Endothelial cell of umbilical vein (primary cell): ENCODE measurements at regions not wholly inside any gene's neighbourhood (a gene's known extent, or its start where the extent isn't known, plus 50 kb on each side); places are given as distances from the start of the nearest gene placed in this dataset.

ENCODE experiments used
- BruUV-seq: library from RNA; stranded (reverse); fragments of 400-500 nt; replicated peaks from 2 replicates; lab custom pipeline; 2021; lab: Mats Ljungman, UMichigan
- CTCF ChIA-PET: fragments of 300-600, 350-600 bp; sonication (Branson Sonifier 250); formaldehyde crosslinking; loops from one replicate; lab custom pipeline; 2021; ENCODE audit warnings: antibody characterized with exemption, inconsistent platforms; lab: Charles Lee
- POLR2A ChIA-PET: fragments of 300-600, 350-600 bp; sonication (Branson Sonifier 250); formaldehyde crosslinking; loops from one replicate; lab custom pipeline; 2021; ENCODE audit warnings: antibody characterized with exemption, inconsistent platforms; lab: Charles Lee
- DNase-seq: peaks from one replicate; pipeline ENCODE4 v3.0.0-alpha.2; 2011; ENCODE audit warnings: low read depth, low spot score
- FAIRE-seq: peaks from 2 replicates; lab custom pipeline; 2011; peaks lifted over from hg19 to GRCh38; lab: Jason Lieb, UNC
- H2AFZ ChIP-seq: 2 replicates; pipeline ENCODE4 v1.6.0; 2012; ENCODE audit warnings: low read depth, low read length, control low read depth, inconsistent platforms
- H3K27ac ChIP-seq: 2 replicates; pipeline ENCODE4 v1.5.1; 2011; ENCODE audit warnings: low read depth, mild to moderate bottlenecking, control low read depth, low read length, moderate library complexity; ENCODE audit not compliant: insufficient read depth
- H3K27me3 ChIP-seq, 2 experiments: 2 replicates each; pipeline versions ENCODE4 v1.6.0 to v1.6.1; 2011; ENCODE audit warnings: low read length in 2 of 2, mixed read lengths in 1 of 2; ENCODE audit not compliant: control insufficient read depth in 2 of 2, insufficient read depth in 2 of 2
- H3K36me3 ChIP-seq, 2 experiments: 2 replicates in 1 of 2; 3 replicates in 1 of 2; pipeline ENCODE4 v1.5.1; 2011; ENCODE audit warnings: low read length in 2 of 2, mild to moderate bottlenecking in 1 of 2, moderate library complexity in 1 of 2; ENCODE audit not compliant: control insufficient read depth in 2 of 2, insufficient read depth in 2 of 2; ENCODE audit errors: extremely low read depth in 1 of 2
- H3K4me1 ChIP-seq: 3 replicates; pipeline ENCODE4 v1.5.1; 2011; ENCODE audit warnings: mild to moderate bottlenecking, low read length; ENCODE audit not compliant: control insufficient read depth, insufficient read depth; ENCODE audit errors: extremely low read depth
- H3K4me2 ChIP-seq: 2 replicates; pipeline ENCODE4 v1.6.1; 2011; ENCODE audit warnings: low read length, control low read depth, mixed read lengths; ENCODE audit not compliant: insufficient read depth
- H3K4me3 ChIP-seq, 3 experiments: fragments of 200-600 bp in 1 of 3; sonication (generic), shearing (Covaris generic) in 1 of 3; replicated peaks in 1 of 3; 2 replicates each; pipeline ENCODE4 v1.5.1; 2011 to 2016; ENCODE audit warnings: control low read depth in 3 of 3, low read length in 3 of 3, mild to moderate bottlenecking in 2 of 3, inconsistent platforms in 1 of 3, low read depth in 1 of 3, moderate library complexity in 1 of 3; ENCODE audit not compliant: insufficient read depth in 1 of 3
- H3K79me2 ChIP-seq: 2 replicates; pipeline ENCODE4 v1.6.0; 2012; ENCODE audit warnings: low read length, inconsistent platforms; ENCODE audit not compliant: control insufficient read depth, insufficient read depth
- H3K9ac ChIP-seq: replicated peaks from 2 replicates; pipeline ENCODE3; 2011; ENCODE audit warnings: low read length, control low read depth; ENCODE audit not compliant: insufficient read depth; ENCODE audit errors: extremely low read depth
- H3K9me1 ChIP-seq: replicated peaks from 3 replicates; pipeline ENCODE4 v1.6.0; 2011; ENCODE audit warnings: mild to moderate bottlenecking, low read length; ENCODE audit not compliant: control insufficient read depth, insufficient read depth; ENCODE audit errors: extremely low read depth
- H3K9me3 ChIP-seq: replicated peaks from 2 replicates; pipeline ENCODE4 v1.5.1; 2012; ENCODE audit warnings: low read length, inconsistent platforms; ENCODE audit not compliant: control insufficient read depth, insufficient read depth
- H4K20me1 ChIP-seq: replicated peaks from 2 replicates; pipeline ENCODE3; 2011; ENCODE audit warnings: mild to moderate bottlenecking, low read length; ENCODE audit not compliant: control insufficient read depth, insufficient read depth; ENCODE audit errors: extremely low read depth
- EZH2 ChIP-seq: IDR thresholded peaks from 2 replicates; pipeline ENCODE4 v1.6.1; 2012; ENCODE audit warnings: borderline replicate concordance, low read depth, mild to moderate bottlenecking, moderate library complexity, low read length, inconsistent platforms; ENCODE audit not compliant: severe bottlenecking
- GATA2 ChIP-seq: IDR thresholded peaks from 2 replicates; pipeline ENCODE4 v1.7.0; 2011; ENCODE audit warnings: low read depth, mild to moderate bottlenecking, moderate library complexity, mixed read lengths, low read length; ENCODE audit not compliant: insufficient read length, insufficient read depth
- JUN ChIP-seq: IDR thresholded peaks from 2 replicates; pipeline ENCODE4 v1.6.1; 2011; ENCODE audit warnings: borderline replicate concordance, low read depth; ENCODE audit not compliant: insufficient read length, insufficient read depth
- MAX ChIP-seq: IDR thresholded peaks from 2 replicates; pipeline ENCODE4 v1.6.1; 2011; ENCODE audit not compliant: insufficient read depth, insufficient read length
- MYC ChIP-seq: IDR thresholded peaks from one replicate; pipeline ENCODE4 v1.6.1; 2011; ENCODE audit warnings: mild to moderate bottlenecking, low read depth, low read length
- POLR2A ChIP-seq: IDR thresholded peaks from 2 replicates; pipeline ENCODE4 v1.6.1; 2012; ENCODE audit warnings: low read depth, mild to moderate bottlenecking, control low read depth, low read length
- POLR2AphosphoS5 ChIP-seq: IDR thresholded peaks from 2 replicates; pipeline ENCODE4 v1.6.1; 2012; ENCODE audit warnings: low read depth, mild to moderate bottlenecking, control low read depth, low read length, moderate library complexity; ENCODE audit not compliant: insufficient read depth
- dilution Hi-C: fragments of 300-500 bp; cut with MboI; formaldehyde crosslinking; loops from one replicate; pipeline ENCODE4 v1.15.0; 2019; ENCODE audit warnings: low sequenced_read_pairs; ENCODE audit not compliant: extremely low pct_ligation_motif_present
- intact Hi-C: fragments of 100-400 bp; cut with micrococcal nuclease; formaldehyde crosslinking; loops from one replicate; pipeline ENCODE4 v1.10.0; 2022
- TF ChIP-seq, protein P1 (sequence below), 2 donors: IDR thresholded peaks; 1 replicate in 1 of 2; 2 replicates in 1 of 2; pipeline ENCODE4 v1.5.1; 2011; ENCODE audit warnings: low read length in 2 of 2, mild to moderate bottlenecking in 2 of 2, moderate library complexity in 2 of 2, control low read depth in 1 of 2, inconsistent platforms in 1 of 2, low read depth in 1 of 2; ENCODE audit not compliant: insufficient read depth in 1 of 2; ENCODE audit errors: extremely low read depth in 1 of 2

- Histone ChIP-seq H3K27ac (no peak overlapping the region), H3K9ac (no peak overlapping the region), H3K9me3 (no peaks in the 10 kb centered on the region), H3K4me1 (no peaks in the 10 kb centered on the region), H4K20me1 (no peaks in the 10 kb centered on the region), H3K79me2 (no peaks in the 10 kb centered on the region), H3K36me3 (no peaks in the 10 kb centered on the region), H3K9me1 (no peaks in the 10 kb centered on the region), H3K4me3 (no peak overlapping the region), H3K27me3 (peaks cover 0 to 2% of the 10 kb centered on the region in 2 experiments), H2AFZ (no peak overlapping the region), H3K4me2 (no peak overlapping the region)
- no peak for FAIRE-seq
- TF ChIP-seq POLR2A (no peak), MAX (no peak), JUN (no peak), MYC (no peak), EZH2 (no peak), GATA2 (no peak), POLR2AphosphoS5 (no peak)
- TF ChIP-seq, protein P1, sequence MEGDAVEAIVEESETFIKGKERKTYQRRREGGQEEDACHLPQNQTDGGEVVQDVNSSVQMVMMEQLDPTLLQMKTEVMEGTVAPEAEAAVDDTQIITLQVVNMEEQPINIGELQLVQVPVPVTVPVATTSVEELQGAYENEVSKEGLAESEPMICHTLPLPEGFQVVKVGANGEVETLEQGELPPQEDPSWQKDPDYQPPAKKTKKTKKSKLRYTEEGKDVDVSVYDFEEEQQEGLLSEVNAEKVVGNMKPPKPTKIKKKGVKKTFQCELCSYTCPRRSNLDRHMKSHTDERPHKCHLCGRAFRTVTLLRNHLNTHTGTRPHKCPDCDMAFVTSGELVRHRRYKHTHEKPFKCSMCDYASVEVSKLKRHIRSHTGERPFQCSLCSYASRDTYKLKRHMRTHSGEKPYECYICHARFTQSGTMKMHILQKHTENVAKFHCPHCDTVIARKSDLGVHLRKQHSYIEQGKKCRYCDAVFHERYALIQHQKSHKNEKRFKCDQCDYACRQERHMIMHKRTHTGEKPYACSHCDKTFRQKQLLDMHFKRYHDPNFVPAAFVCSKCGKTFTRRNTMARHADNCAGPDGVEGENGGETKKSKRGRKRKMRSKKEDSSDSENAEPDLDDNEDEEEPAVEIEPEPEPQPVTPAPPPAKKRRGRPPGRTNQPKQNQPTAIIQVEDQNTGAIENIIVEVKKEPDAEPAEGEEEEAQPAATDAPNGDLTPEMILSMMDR (IDR thresholded peaks at IDR 0.05; ENCODE audit: extremely low read depth in 1 of 2, insufficient read depth in 1 of 2, low read depth in 1 of 2, low read length in 2 of 2), result no peak
- ChIA-PET CTCF (no interaction called here), POLR2A (no interaction called here)
- BruUV-seq, result no TSS peak
- dilution Hi-C loops (no loop called here), intact Hi-C loops (no loop called here)
- DNase-seq, result no peak
Measured at GRCh38 chr12:29996993-29997392, 213.3 kb upstream of the TMTC1 start.
